ENCODE measurements at regions not wholly inside any gene's neighbourhood (a gene's known extent, or its start where the extent isn't known, plus 50 kb on each side); places are given as distances from the start of the nearest gene placed in this dataset.
"Not testable (repeated sequence)": the region's sequence is repeated elsewhere in the genome, so short reads cannot be mapped to it uniquely, and the experiment has no call there.

DNA sequence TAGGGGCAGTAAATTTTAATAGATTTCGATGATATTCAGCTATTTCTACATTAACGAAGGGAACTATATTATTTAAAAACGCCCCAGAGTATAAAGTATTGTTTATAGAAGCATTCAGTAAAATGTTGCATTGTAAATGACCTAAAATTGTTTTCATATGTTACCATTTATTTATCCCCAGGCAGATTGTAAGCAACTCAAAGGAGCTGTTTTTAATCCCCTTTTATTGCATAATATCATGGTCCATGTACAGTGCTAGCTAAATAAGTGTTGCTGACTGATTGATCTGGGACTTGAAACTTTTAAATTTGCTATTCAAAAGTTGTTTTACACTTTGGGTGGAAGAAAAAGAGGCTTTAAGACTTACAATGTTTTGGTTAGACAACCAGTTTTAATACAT is 199.0 kb upstream of the SLC38A2 start:
- in situ Hi-C loops (cut with MboI; ENCODE audit: low pct_unique_long_range_greater_than_20kb, low sequenced_read_pairs, unreplicated experiment) = no loop called here
- DNase-seq (ENCODE audit: low spot score) = no peak
- TF ChIP-seq CTCF (IDR thresholded peaks at IDR 0.05; ENCODE audit: extremely low read depth, insufficient read depth, missing control alignments) = no peak

- in situ Hi-C loops (cut with MboI; ENCODE audit: low pct_unique_long_range_greater_than_20kb, low sequenced_read_pairs, unreplicated experiment) = no loop called here
- no peak for TF ChIP-seq CTCF (IDR thresholded peaks at IDR 0.05; ENCODE audit: extremely low read depth, insufficient read depth, missing control alignments)
- DNase-seq (ENCODE audit: low spot score) = no peak
Measured at GRCh38 chr12:46569826-46570439, 197.4 kb upstream of the SLC38A2 start.

DNA sequence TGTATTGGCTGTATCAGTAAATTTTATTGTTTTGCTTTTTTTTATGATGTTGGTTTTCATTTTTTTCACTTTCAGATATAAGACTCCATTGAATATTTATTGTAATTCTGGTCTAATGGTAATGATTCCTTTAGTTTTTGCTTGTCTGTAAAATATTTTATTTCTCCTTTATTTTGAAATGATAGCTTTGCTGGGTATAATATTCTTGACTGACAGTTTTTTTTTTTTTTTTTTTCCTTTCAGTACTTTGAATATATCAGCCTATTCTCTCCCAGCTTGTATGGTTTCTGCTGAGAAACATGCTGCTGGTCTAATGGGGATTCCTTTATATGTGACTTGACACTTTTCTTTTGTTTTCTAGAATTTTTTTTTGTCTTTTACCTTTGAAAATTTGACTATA is 195.1 kb upstream of the SLC38A2 start:
- DNase-seq (ENCODE audit: low spot score) = no peak
- TF ChIP-seq CTCF (IDR thresholded peaks at IDR 0.05; ENCODE audit: extremely low read depth, insufficient read depth, missing control alignments) = no peak
- in situ Hi-C loops (cut with MboI; ENCODE audit: low pct_unique_long_range_greater_than_20kb, low sequenced_read_pairs, unreplicated experiment) = no loop called here

DNA sequence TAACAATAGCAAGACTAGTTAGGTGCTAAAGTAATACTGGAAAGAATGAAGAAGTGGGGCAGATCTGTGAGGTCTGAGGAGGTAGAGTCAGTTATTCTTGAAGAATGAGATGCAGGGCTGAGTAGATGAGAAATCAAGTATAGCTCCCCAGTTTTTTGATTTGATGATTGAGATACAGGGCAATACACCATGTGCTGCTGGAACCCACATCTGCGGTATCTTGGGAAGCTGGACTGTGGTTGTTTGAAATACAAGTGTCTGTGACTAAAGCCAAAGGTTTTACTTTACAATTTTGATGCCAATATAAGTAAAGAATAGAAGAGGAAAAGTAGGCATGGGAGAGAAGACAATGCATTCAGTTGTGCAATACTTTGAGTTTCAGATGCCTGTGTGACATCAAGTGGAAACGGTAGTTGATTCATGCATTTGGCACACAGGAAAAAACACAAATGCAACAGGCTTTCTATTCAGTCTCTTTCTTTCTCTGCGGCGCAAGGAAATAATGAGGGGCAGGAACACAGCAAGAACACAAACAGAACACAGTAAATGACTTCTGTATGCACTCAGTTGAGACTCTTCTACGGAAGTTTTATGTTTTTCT is 190.2 kb upstream of the SLC38A2 start:
- no peak for DNase-seq (ENCODE audit: low spot score)
- in situ Hi-C loops (cut with MboI; ENCODE audit: low pct_unique_long_range_greater_than_20kb, low sequenced_read_pairs, unreplicated experiment) = no loop called here

DNA sequence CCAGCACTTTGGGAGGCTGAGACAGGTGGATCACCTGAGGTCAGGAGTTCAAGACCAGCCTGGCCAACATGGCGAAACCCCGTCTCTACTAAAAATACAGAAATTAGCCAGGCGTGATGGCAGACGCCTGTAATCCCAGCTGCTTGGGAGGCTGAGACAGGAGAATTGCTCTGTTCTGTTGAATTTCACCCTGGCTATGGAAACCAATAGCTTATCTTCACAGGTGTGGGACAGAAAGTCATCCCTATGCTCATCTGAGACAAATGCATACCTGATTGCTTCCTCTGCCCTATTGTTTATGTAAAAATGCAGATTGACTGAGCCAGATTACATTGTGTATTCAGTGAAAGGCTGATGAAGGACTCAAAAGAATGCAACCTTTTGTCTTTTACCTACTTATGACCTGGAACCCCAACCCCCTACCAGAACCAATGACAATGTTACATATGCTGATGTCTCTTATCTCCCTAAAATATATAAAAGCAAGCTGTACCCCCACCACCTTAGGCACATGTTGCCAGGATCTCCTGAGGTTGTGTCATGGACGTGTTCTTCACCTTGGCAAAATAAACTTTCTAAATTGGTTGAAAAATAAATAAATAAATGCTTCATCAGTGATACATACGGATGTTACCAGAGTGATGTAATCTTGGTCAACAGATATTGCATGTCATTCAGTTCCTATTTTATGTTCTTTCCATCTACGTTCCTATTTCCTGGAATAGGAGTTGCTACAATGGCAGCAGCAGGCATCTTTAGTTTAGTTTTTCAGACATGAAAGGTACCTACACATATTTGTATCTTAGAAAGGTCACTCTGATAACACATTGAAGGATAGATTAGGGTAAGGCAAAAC is 189.4 kb upstream of the SLC38A2 start:
- in situ Hi-C loops (cut with MboI; ENCODE audit: low pct_unique_long_range_greater_than_20kb, low sequenced_read_pairs, unreplicated experiment) = not testable (repeated sequence)

More for the DNA sequence above, 190.2 kb upstream of the SLC38A2 start:
- TF ChIP-seq CTCF (IDR thresholded peaks at IDR 0.05; ENCODE audit: extremely low read depth, insufficient read depth, missing control alignments) = no peak

GRCh38 chr12:46560874-46561273 is 188.3 kb upstream of the SLC38A2 start:
- DNase-seq (ENCODE audit: low spot score) = no peak
- TF ChIP-seq CTCF (IDR thresholded peaks at IDR 0.05; ENCODE audit: extremely low read depth, insufficient read depth, missing control alignments) = no peak
- in situ Hi-C loops (cut with MboI; ENCODE audit: low pct_unique_long_range_greater_than_20kb, low sequenced_read_pairs, unreplicated experiment) = no loop called here

More for the DNA sequence above, 189.4 kb upstream of the SLC38A2 start:
- DNase-seq (ENCODE audit: low spot score) = not testable (repeated sequence)

- no peak for TF ChIP-seq CTCF (IDR thresholded peaks at IDR 0.05; ENCODE audit: extremely low read depth, insufficient read depth, missing control alignments)
- in situ Hi-C loops (cut with MboI; ENCODE audit: low pct_unique_long_range_greater_than_20kb, low sequenced_read_pairs, unreplicated experiment) = no loop called here
- no peak for DNase-seq (ENCODE audit: low spot score)
Measured at GRCh38 chr12:46560089-46560488, 187.5 kb upstream of the SLC38A2 start.

All from GM13977 (cell line).